Neutrophil (primary cell): ENCODE measurements at regions not wholly inside any gene's neighbourhood (a gene's known extent, or its start where the extent isn't known, plus 50 kb on each side); places are given as distances from the start of the nearest gene placed in this dataset.

Experiments used
- H3K27ac ChIP-seq: fragments of 200-600 bp; sonication (generic); 2 replicates; pipeline ENCODE4 v1.5.1; 2016; ENCODE audit warnings: mild to moderate bottlenecking, moderate library complexity
- H3K27me3 ChIP-seq: fragments of 200-600 bp; sonication (generic); 2 replicates; pipeline ENCODE4 v1.6.0; 2016; ENCODE audit warnings: mild to moderate bottlenecking
- H3K36me3 ChIP-seq: fragments of 200-600 bp; sonication (generic); 2 replicates; pipeline ENCODE4 v1.5.1; 2017
- H3K4me1 ChIP-seq, 2 experiments: fragments of 200-600 bp in 1 of 2; sonication (generic) in 1 of 2; 1 replicate in 1 of 2; 2 replicates in 1 of 2; pipeline versions ENCODE4 v1.5.1 to v1.6.1; 2013 to 2016; ENCODE audit warnings: low read depth in 1 of 2, low read length in 1 of 2, mild to moderate bottlenecking in 1 of 2, moderate library complexity in 1 of 2; ENCODE audit not compliant: control insufficient read depth in 1 of 2, insufficient read depth in 1 of 2
- H3K4me3 ChIP-seq, 2 experiments: fragments of 200-600 bp in 1 of 2; sonication (generic) in 1 of 2; 1 replicate in 1 of 2; 2 replicates in 1 of 2; pipeline ENCODE4 v1.5.1; 2013 to 2016; ENCODE audit warnings: low read depth in 1 of 2, low read length in 1 of 2, mild to moderate bottlenecking in 1 of 2, moderate library complexity in 1 of 2
- H3K9me3 ChIP-seq: fragments of 200-600 bp; sonication (generic); 2 replicates; pipeline ENCODE4 v1.5.1; 2016
- TF ChIP-seq, protein P1 (sequence below): fragments of 200-600 bp; sonication (generic); IDR thresholded peaks from 2 replicates; pipeline ENCODE4 v1.5.1; 2016; ENCODE audit warnings: antibody characterized with exemption

DNA sequence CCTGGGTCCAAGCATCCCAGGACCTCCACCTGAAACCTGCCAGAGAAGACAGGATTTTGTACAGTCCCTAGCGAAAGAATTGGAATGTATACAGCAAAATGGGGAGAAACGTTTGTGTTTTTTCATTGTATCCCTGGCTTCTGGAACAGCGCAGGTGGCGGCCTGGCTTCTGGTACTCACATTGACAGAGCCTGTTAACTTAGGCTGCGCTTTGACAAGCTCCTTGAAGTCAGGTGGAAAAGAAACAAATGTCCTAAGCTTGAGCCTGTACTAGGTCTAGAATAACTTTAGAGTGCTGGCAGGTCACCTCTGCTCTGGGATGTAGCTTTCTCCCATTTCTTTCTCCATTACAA is 343.7 kb upstream of the KLF3 start:
- H3K4me1 ChIP-seq: peaks cover 23 to 24% of the 10 kb centered on the region in 2 experiments
- H3K36me3 ChIP-seq: no peaks in the 10 kb centered on the region
- no peaks in the 10 kb centered on the region for H3K27me3 ChIP-seq
- H3K4me3 ChIP-seq: peak overlapping the region in 1 of 2 experiments; percentile 60
- TF ChIP-seq, protein P1, sequence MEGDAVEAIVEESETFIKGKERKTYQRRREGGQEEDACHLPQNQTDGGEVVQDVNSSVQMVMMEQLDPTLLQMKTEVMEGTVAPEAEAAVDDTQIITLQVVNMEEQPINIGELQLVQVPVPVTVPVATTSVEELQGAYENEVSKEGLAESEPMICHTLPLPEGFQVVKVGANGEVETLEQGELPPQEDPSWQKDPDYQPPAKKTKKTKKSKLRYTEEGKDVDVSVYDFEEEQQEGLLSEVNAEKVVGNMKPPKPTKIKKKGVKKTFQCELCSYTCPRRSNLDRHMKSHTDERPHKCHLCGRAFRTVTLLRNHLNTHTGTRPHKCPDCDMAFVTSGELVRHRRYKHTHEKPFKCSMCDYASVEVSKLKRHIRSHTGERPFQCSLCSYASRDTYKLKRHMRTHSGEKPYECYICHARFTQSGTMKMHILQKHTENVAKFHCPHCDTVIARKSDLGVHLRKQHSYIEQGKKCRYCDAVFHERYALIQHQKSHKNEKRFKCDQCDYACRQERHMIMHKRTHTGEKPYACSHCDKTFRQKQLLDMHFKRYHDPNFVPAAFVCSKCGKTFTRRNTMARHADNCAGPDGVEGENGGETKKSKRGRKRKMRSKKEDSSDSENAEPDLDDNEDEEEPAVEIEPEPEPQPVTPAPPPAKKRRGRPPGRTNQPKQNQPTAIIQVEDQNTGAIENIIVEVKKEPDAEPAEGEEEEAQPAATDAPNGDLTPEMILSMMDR: no peak
- H3K27ac ChIP-seq: peak overlapping the region; percentile 93
- H3K9me3 ChIP-seq: no peaks in the 10 kb centered on the region

DNA sequence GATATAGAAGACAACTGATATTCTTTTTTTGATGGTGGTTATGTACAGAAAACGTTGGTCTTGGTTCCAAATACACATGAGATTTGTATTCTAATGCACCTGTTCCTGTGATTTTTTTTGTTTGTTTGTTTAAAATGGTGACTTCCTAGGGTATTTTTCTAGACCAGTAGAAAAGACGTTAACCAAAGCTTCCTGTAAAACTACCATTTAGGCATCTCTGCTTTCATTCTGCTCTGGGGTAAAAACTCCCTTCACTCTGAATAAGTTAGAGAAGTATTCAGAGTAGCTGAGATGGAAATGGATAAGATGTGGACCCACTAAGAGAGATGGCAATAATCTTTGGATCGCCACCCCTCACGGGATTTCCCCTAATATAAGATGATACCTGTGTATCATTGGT is 343.2 kb upstream of the KLF3 start:
- TF ChIP-seq, protein P1: no peak
- Histone ChIP-seq H3K9me3 (no peaks in the 10 kb centered on the region), H3K27ac (peak overlapping the region; percentile 93), H3K4me3 (no peak overlapping the region), H3K27me3 (no peaks in the 10 kb centered on the region), H3K4me1 (peaks cover 23 to 24% of the 10 kb centered on the region in 2 experiments), H3K36me3 (no peaks in the 10 kb centered on the region)

DNA sequence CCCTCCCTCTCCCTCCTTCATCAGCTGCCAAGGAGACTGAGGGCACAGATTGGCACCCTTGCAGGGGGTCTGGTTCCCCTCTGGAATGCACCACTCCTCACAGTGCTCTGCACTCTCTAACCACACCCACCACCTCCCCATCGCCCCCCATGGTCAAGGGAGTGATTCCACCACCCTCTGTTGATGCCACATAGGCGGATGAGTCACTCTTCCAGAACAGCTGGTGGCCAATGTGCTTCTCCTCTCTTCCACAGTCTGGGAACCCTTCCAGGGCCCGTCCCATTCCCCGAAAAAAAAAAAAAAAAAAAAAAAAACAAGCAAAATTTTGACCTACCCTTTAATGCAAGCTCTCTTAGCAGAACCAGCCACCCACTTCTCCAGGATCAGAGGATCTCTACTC is 341.3 kb upstream of the KLF3 start:
- Histone ChIP-seq H3K4me1 (peaks cover 23 to 24% of the 10 kb centered on the region in 2 experiments), H3K4me3 (no peak overlapping the region), H3K9me3 (no peaks in the 10 kb centered on the region), H3K36me3 (no peaks in the 10 kb centered on the region), H3K27ac (no peak overlapping the region), H3K27me3 (no peaks in the 10 kb centered on the region)
- TF ChIP-seq, protein P1: no peak

DNA sequence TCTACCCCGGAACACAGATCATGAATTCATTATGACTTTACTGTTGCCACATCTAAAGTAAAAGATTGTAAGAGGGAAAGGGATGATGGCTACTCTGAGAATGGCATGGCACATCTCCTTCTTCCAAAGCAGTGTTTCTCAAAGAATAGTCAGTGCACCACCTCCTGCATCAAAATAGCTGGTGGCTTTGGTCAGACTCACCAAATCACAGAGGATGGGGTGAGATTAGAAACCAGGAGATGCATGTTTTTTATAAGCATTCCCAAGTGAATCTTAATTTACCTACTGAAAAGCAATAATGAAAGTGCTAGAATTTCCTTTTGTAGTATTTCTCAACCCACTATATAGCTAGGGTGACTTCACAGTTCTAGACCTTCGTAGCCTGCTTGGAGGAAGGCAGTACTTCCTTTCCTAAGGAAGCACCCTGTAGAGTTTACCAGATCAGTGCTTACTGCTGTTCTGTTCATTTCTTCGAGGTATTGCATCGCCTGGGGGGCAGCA is 340.8 kb upstream of the KLF3 start:
- H3K27ac ChIP-seq: no peak overlapping the region
- no peaks in the 10 kb centered on the region for H3K9me3 ChIP-seq
- TF ChIP-seq, protein P1: no peak
- H3K4me1 ChIP-seq: peaks cover 21% of the 10 kb centered on the region in 2 experiments
- H3K27me3 ChIP-seq: no peaks in the 10 kb centered on the region
- no peak overlapping the region for H3K4me3 ChIP-seq
- H3K36me3 ChIP-seq: no peaks in the 10 kb centered on the region

DNA sequence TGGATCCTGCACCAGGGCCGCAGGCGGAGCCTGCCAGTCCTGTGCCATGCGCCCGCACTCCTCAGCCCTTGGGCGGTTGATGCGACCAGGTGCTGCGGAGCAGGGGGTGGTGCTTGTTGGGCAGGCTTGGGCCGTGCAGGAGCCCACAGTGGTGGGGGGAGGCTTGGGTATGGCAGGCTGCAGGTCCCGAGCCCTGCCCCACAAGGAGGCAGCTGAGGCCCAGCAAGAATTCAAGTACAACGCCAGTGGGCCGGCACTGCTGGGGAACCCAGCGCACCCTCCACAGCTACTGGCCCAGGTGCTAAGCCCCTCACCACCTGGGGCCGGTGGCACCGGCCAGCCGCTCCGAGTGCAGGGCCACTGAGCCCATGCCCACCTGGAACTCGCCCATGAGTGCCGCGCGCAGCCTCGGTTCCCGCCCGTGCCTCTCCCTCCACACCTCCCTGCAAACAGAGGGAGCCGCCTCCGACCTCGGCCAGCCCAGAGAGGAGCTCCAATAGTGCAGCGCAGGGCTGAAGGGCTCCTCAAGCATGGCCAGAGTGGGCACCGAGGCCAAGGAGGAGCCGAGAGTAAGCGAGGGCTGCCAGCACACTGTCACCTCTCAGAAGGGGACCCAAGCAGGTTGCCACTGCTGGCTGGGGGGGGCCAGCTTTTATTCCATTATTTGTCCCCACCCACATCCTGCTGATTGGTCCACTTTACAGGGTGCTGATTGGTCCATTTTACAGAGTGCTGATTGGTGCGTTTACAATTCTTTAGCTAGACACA is 339.0 kb upstream of the KLF3 start:
- TF ChIP-seq, protein P1: no peak
- no peak overlapping the region for H3K4me3 ChIP-seq
- no peaks in the 10 kb centered on the region for H3K36me3 ChIP-seq
- H3K9me3 ChIP-seq: no peaks in the 10 kb centered on the region
- H3K4me1 ChIP-seq: peaks cover 2 to 3% of the 10 kb centered on the region in 2 experiments
- no peaks in the 10 kb centered on the region for H3K27me3 ChIP-seq
- H3K27ac ChIP-seq: no peak overlapping the region
